Right renal cortex interstitium (tissue), 3 donors: ENCODE measurements at regions not wholly inside any gene's neighbourhood (a gene's known extent, or its start where the extent isn't known, plus 50 kb on each side); places are given as distances from the start of the nearest gene placed in this dataset.
"Not testable (repeated sequence)": the region's sequence is repeated elsewhere in the genome, so short reads cannot be mapped to it uniquely, and the experiment has no call there.

Experiments
- DNase-seq, 3 donors: peaks; one replicate each; pipeline ENCODE4 v3.0.0-alpha.2; 2013; ENCODE audit warnings: low read depth in 3 of 3, low spot score in 2 of 3

DNA sequence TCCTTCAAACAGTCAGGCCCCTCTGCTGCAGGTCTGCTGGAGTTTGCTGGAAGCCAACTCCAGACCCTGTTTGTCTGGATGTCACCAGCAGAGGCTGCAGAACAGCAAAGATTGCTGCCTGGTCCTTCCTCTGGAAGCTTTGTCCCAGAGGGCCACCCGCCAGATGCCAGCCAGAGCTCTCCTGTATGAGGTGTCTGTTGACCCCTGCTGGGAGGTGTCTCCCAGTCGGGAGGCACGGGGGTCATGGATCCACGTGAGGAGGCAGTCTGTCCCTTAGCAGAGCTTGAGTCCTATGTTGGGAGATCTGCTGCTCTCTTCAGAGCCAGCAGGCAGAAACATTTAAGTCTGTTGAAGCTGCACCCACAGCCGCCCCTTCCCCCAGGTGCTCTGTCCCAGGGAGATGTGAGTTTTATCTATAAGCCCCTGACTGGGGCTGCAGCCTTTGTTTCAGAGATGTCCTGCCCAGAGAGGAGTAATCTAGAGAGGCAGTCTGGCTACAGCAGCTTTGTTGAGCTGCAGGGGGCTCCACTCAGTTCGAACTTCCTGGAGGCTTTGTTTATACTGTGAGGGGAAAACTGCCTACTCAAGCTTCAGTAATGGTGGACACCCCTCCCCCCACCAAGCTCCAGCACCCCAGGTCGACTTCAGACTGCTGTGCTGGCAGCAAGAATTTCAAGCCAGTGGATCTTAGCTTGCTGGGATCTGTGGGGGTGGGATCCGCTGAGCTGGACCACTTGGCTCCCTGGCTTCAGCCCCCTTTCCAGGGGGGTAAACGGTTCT, 72.1 kb downstream of the OGFRL1 start:
- DNase-seq, result not testable (repeated sequence)

DNA sequence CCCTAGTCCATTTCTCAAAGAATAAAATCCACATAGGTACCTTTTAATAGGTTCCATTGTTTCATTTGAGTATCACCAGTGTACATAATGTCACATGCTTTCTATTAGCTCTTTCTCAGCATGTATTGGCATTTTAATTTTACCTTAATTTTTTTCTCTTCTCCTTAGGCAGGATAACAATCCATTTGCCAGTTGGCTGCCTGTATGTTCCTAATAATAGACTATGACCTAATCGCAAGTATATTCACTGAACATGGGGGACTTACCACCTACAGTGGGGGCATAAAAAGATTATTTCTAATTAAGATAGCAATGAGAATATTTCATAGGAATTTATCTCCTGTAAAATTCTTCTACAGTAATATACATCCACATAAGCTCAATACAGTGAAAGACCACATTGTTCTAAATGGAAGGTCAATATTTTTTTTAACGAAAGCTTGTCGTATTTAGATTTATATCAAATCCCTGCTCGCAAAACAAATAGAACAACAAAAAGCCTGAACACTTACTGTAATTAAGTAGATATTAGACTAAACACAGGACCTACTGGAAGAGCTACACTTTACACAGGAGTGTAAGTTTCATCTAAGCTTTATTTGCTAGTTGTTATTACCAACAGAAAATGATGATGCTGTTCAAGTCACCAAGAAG, 76.4 kb downstream of the OGFRL1 start:
- DNase-seq, result no peak

DNA sequence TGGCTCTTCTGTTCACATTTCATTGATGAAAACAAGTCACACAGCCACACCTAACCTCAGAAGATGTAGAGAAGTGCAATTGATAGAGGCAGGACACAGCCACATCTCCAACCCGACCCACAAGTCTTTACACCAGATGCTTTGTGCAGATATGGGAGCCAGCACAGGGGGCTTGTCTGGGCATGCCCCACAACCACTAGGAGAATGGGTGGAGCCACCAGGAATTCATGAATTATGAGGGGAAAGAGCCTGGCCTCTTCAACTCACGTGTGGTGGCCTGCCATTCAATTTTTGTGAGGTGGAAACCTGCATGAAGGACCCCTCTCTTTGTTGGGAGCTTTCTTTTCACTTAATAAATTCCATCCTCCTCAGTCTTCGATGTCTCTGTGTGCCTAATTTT, 79.1 kb downstream of the OGFRL1 start:
- DNase-seq, result no peak

DNA sequence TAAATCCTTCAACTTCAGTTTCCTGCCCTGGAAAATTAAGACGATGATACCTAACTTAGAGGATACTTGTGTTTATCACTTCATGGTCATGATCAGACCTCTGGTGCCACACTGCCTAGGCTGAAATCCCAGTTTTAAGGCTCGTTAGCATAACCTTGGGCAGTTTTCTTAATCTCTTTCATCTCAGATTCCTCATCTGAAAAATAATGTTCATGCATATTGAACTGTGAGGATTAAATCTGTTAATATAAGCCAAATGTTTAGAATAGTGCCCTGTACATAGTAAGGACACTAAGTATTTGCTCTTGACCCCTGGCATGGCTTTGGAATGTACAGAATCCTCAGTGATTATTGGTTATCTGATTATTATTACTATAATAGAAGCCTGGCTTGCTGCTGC, 79.7 kb downstream of the OGFRL1 start:
- DNase-seq, result no peak

DNA sequence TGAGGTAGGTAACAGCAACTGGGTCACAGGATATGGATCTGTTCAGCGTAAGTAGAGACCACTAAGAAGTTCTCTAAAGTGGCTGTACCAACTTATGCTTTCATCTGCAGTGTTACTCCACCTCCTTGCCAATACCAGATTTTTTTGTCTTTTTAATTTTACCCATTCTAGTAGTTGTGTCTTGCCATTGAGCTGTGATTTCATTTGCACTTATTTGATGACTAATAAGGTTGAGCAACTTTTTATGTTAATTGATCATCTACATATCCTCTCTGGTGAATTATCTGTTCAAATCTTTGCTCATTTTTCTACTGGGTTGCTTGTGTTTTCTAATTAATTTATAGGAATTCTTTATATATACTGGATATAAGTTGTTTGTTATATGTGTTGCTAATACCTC, 82.9 kb downstream of the OGFRL1 start:
- no peak for DNase-seq

DNA sequence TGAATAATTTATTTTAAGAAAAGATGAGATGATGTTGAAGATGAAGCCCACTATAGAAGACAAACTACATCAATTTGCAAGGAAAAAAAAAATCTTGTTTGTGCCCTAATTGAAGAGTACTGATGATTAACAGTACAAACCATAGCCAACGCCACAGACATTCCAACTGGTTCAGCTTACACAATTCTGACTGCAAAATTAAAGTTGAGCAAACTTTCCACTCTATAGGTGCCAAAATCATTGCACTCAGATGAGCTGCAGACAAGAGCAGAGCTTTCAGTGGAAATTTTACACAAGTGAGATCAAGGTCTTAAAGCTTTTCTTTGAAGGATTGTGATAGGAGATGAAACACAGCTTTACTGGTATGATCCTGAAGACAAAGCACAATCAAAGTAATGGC, 85.3 kb downstream of the OGFRL1 start:
- DNase-seq, result no peak

DNA sequence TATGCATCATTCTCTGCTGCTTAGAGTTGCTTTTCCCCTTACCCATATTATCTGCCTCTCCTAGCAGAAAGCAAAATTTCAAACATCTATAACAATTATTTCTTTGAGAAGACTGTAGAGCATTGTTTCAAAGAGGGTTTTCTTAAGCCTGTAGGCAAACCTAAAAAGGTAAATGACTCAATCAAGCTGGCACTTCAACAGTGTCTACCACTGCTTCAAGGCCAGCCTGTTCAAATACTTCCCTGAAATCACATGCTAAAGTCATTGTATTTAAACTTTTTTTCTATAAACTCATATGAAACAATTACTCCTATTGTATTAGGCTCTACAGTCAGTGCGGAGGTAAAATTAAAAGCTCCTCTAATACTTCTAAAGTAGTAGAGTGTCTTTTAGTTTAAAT, 87.1 kb downstream of the OGFRL1 start:
- DNase-seq, result no peak

DNA sequence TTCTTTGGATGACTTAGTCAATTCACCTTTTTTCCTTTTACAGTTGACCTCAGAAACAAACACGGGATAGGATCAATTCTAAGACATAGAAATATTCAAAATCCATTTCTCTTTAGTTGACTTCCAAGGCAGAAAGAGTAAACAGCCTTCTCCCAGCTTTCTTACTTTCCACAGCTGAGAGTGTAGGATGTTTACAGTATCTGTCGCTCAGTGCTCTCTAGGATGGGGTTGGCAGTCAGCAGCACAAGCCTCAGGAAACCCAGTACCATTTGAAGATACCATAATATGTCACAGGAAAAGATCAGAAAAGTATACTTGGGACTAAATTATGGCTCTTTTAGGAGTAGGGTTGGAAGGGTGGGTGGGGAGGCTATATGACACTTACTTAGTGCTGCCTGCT, 88.2 kb downstream of the OGFRL1 start:
- DNase-seq, result no peak

DNA sequence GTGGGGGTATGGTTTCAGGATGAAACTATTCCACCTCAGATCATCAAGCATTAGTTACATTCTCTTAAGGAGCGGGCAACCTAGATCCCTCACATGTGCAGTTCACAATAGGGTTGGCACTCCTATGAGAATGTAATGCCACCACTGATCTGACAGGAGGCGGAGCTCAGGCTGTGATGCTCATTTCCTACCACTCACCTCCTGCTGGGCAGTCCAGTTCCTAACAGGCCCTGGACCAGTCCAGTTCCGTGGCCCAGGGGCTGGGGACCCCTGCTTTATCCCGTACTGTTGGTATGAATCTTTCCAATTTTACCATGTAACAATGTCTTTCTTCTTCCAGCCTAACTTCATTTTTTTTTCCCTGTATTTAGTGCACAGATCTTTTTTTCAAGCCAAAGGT, 94.9 kb downstream of the OGFRL1 start:
- DNase-seq, result no peak

DNA sequence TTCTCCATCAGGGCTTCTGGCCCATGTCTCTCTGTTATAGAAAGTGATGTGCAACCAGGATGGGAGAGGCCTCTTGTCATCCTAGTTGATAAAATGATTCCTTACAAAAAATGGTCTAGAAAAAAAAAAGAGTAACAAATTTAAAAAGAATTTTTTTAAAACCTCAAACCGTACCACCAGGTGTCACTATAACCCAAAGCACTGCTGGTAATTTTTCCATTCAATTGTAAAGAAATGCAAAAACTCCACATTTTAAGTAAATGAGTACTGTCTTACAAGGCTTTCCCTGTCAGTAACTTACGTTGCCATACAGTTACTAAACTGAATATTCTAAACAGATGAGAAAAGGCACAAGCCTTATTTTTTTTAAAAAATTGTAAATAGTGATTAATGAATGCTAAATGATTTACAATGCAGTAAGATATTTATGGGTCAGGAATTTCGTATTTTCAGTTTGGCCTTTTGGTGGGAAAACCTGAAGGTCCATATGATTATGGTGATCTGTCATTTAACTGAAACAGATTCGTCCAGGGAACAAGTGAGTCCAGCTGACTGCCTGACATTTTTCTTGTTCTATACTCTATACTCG, 95.4 kb downstream of the OGFRL1 start:
- peak in 1 of 3 donors; percentile 44 for DNase-seq

DNA sequence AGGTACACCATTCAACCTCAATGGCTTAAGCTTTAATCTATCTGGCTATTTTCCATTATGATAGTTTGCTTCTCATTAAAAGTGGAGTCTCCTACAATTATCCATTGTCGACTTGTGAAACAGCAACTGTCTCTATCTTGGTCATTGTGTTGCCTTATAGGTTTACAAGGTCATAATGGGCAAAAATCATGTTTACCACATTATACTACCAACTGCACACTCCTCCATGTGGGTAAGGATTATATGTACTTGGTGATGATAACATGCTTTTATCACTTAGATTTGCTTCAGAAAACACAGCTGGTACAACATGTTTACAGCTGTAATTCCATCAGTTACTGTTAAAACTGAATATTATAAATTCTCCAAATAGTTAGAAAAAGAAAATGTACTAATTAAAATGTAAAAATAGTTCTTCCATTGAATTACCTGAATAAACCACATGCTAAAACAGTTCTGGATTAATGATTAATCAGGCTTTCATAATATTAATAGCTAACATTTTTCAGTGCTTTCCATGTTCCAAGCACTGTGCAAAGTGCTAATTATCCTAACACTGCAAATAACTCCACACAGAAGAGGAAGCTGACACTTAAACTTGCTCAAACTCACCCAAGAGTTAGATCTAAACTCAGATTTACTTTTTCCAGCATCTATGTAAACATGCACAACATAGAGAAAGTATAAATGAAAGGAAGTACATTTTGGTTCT, 96.7 kb downstream of the OGFRL1 start:
- no peak for DNase-seq

DNA sequence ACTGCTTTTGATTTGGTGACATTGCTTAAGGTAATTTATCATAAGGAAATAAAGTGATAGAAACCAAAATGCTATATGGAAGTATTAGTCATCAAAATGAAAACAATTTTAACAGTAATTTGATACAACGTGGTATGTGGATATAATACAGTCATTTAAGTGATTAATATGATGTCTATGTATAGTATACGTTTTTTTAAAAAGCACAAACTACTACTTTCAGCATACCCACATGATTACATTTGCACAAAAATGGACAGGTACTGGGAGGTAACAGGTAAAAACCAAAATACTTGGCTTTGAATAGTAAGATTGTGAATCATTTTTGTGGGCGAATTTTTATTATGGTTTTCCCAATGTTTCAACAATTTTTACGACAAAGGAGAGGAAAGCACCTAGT, 97.6 kb downstream of the OGFRL1 start:
- DNase-seq, result no peak

DNA sequence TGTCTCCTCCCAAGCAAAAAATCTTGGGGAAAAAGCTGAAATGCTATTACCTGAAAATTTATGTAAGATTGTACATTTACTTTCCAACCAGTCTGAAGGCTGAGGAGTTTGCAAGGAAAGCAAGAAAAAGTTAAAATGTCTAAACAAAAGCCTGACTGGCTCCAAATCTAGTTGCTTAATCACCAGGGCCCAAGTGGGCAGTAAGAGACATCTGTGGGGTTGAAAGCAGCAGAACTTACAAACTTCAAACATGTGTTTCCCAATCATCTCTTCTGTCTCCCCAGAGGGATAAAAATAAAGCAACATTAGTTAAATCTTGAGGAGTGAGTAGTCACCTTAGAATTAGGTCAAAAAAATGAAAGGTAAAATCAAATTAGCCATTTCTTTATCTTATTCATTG, 98.6 kb downstream of the OGFRL1 start:
- DNase-seq, result no peak

DNA sequence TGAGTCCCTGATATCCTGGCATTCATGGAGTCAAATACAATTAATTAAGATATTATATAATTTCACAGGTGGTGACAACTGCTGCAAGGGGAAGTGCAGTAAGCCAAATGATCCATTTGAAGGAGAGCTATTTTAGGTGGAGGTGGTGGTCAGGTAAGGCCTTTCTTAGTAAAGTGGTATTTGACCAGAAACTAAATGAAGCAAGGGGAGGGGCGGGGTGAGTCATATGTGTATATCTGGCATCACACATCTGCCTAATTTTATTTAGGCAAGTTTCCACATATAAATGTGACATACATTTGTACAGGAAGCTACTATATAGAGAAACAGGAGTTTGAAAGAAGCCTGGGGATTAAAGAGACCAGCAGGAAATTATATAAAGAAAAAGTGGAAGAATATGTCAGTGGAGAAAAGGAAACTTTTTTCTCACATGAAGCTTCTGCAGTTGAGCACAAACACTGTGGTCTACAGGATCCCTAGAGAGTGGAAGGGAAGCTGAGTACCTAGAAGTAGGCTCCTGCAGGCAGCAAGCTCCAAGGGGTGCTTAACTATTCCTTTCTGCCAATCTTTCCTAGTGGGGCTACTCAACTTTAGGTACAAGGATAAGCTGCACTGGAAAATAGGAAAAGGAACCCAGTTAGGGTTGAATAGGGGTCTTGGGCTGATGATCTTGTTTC, 99.6 kb downstream of the OGFRL1 start:
- DNase-seq, result no peak

DNA sequence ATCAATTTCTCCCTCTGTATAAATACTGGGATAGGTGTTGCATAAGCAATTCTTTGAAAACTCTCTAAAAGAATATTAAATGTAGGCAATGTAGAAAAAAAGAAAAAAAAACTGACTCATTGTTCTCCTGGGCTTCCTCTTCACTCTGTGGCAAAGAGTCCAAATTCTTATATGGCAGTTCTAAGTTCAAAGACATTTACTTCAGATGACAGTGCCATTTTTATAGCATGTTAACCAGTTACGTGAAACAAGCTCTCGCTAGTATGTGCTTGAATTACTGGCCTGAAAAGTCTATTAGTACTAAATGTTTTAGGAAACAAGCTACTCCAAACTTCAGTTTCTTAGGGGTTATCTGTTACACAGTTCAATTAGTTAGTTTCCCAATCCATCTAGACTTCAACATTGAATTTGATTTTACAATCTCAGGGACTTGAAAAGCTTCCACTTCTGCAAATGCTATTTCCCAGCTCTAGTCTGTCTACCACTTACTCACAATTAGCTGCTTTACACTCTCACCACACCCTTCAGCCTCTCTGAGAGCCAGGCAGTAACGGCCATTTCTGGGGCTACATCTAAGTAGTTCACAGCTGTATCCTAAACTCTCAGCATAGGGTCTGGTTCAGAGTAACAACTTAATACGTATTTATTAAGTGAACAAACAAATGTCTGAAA, 100.4 kb downstream of the OGFRL1 start:
- DNase-seq, result no peak

DNA sequence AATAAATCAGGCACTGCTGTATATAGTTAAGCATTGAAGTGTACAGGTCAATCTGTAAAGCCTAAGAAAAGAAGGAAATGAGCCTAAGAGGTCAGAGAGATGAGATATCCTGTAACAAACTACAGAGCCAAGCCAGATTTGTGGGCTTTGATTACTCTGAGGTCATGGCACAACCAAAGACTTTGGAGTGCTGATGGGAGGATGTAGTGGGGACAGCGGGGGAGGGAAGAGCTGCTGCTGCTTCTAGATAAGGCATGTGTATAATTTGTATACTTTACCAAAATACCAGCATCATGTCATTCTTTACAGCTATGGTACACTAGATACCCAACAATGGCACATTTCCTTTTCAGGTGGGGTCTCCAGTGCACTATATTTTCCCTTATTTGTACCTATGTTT, 102.5 kb downstream of the OGFRL1 start:
- DNase-seq, result no peak

DNA sequence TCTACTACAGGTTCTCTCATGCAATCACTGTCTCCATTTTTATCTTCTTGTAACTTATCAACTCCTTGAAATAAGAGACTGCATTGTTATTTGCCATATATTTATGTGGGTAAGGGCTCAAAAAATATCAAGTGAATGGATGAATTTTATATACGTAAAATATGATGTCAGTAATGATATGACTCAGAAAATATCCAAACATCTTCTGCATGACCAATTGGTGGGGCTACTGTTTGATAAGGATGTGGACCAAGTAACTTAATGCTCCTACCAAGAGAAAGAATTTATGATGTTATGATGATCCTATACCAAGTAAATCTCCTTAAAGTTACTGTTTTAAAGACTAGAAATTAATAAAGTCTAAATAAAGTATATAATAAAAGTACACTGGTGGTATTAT, 103.7 kb downstream of the OGFRL1 start:
- no peak for DNase-seq

DNA sequence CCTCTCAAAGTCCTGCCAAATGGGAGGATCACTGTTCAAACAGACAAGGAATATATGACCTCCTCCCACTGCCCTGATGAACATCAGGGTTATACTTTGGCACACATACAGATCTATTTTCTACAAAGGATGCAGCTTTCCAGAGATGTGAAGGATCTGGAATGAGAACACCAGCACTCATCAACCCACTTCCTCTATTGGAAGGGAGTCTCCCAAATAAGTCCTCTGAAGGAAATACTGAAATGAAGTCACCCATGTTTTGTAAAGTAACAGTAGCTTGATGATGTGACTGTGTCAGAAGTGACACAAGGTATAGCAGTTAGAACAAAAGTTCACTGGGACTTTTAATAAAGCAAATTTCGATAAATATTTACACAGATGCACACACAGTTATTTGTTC, 104.9 kb downstream of the OGFRL1 start:
- no peak for DNase-seq

DNA sequence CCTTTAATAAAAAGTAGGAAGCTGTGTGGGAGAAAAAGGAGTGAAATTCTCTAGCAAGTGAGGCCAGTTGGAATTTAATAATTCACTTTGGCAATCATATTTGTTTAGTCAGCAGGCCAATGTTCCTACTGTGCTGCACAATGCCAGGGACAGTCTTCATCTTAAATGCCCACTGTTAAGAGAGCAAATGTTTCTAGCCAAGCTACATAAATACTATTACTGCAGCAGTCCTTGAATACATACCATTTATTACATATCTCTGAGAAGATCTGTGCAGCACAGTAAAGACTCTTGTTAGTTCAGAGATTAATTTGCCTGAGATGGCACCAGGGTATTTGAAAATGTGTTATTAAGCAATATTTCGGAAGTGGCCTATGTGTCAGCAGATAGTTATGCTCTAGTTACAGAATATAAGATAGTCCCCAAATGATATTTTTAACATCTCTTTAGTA, 105.4 kb downstream of the OGFRL1 start:
- no peak for DNase-seq

DNA sequence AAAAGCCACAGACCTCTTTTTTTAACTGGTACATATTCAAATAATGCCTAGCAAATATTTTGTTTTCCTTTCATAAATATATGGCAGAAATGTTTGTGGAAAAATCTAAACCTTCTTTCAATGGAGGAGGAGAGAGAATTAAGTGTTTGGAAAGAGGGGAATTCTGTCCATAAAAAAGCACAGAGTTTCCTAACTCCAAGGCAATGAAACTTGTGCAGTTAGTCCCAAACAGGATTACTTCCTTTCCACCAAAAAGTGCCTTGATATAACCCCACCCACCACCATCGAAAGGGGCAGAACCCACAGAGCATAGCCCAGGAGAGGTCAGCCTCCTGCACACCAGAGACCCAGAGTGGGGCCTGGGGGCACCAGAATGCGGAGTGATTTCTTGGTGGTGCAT, 106.3 kb downstream of the OGFRL1 start:
- no peak for DNase-seq
